ENCODE measurements at regions not wholly inside any gene's neighbourhood (a gene's known extent, or its start where the extent isn't known, plus 50 kb on each side); places are given as distances from the start of the nearest gene placed in this dataset.

GRCh38 chr1:57982852-57983251, 559.0 kb upstream of the DAB1 start:
- Histone ChIP-seq H3K4me2 (ENCODE audit: insufficient read depth, low read length) (no peak overlapping the region), H3K4me3 (ENCODE audit: low read depth in 1 of 2, low read length in 2 of 2) (no peak overlapping the region), H3K27ac (ENCODE audit: low read length) (no peak overlapping the region), H3K79me2 (ENCODE audit: insufficient read depth, low read length) (no peaks in the 10 kb centered on the region), H3K9me3 (ENCODE audit: insufficient read depth, low read length, severe bottlenecking) (no peaks in the 10 kb centered on the region), H3K36me3 (ENCODE audit: insufficient read depth, low read length) (no peaks in the 10 kb centered on the region), H2AFZ (ENCODE audit: low read depth, low read length) (no peak overlapping the region), H3K9ac (ENCODE audit: low read depth, low read length) (no peak overlapping the region), H3K27me3 (ENCODE audit: insufficient read depth, low read length, poor library complexity) (peaks cover 7% of the 10 kb centered on the region), H3K4me1 (ENCODE audit: insufficient read depth, low read length) (no peaks in the 10 kb centered on the region), H4K20me1 (ENCODE audit: insufficient read depth, low read length) (no peaks in the 10 kb centered on the region)
- ATAC-seq (ENCODE audit: insufficient read depth, low read depth) (no peak), DNase-seq (no peak)
- TF ChIP-seq CTCF (IDR thresholded peaks at IDR 0.05; ENCODE audit: borderline replicate concordance, extremely low read depth, low read length, poor library complexity, severe bottlenecking) (no peak), EZH2 (IDR thresholded peaks at IDR 0.05; ENCODE audit: borderline replicate concordance, low read depth, low read length, severe bottlenecking) (no peak)

DNA sequence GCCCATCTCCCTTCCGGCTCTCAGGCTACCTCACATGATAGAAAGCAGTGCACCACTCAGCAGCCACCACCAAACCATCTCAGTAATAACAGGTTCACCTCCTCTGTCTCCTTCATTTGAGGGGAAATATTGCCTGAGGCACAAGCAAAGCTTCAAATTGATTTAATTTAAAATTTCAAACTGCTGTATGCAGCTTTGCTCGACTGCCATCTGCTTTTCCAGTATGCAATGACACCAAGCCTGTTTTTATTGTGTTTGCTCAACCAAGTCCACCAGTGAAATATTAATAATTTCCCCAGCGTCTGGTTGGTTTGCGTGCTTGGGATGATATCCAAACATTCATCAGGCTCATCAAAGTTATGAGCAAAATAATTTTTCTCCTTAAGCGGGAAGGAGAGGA, 552.4 kb upstream of the DAB1 start:
- no peaks in the 10 kb centered on the region for H3K9me3 ChIP-seq (ENCODE audit: insufficient read depth, low read length, severe bottlenecking)
- H3K9ac ChIP-seq (ENCODE audit: low read depth, low read length), result no peak overlapping the region
- H3K36me3 ChIP-seq (ENCODE audit: insufficient read depth, low read length), result no peaks in the 10 kb centered on the region
- peaks cover 4% of the 10 kb centered on the region for H3K27me3 ChIP-seq (ENCODE audit: insufficient read depth, low read length, poor library complexity)
- ATAC-seq (ENCODE audit: insufficient read depth, low read depth) (no peak), DNase-seq (no peak)
- H3K27ac ChIP-seq (ENCODE audit: low read length), result no peak overlapping the region
- H2AFZ ChIP-seq (ENCODE audit: low read depth, low read length), result no peak overlapping the region
- TF ChIP-seq CTCF (IDR thresholded peaks at IDR 0.05; ENCODE audit: borderline replicate concordance, extremely low read depth, low read length, poor library complexity, severe bottlenecking) (no peak), EZH2 (IDR thresholded peaks at IDR 0.05; ENCODE audit: borderline replicate concordance, low read depth, low read length, severe bottlenecking) (no peak)
- H3K4me2 ChIP-seq (ENCODE audit: insufficient read depth, low read length), result no peak overlapping the region
- no peaks in the 10 kb centered on the region for H3K4me1 ChIP-seq (ENCODE audit: insufficient read depth, low read length)
- H3K4me3 ChIP-seq (ENCODE audit: low read depth in 1 of 2, low read length in 2 of 2), result no peak overlapping the region
- no peaks in the 10 kb centered on the region for H4K20me1 ChIP-seq (ENCODE audit: insufficient read depth, low read length)
- H3K79me2 ChIP-seq (ENCODE audit: insufficient read depth, low read length), result no peaks in the 10 kb centered on the region

DNA sequence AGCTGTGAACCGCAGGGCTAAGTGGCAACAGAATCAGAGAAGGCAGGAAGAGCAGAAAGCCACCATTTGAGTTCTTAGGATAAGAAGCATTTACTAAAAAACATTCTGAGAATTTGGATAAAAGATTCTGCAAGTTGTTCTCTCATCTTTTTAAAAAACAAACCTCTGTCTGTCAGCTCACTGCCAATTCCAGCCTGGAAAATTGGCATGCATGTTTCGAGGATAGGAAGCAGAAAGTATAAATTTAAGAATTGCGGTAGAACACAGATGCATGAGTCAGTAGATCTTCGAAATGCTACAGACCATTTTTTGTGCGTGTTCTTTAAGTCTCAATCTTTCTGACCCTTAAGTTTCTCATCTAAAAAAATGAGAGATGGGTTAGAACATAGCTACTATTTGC, 544.5 kb upstream of the DAB1 start:
- Histone ChIP-seq H3K79me2 (ENCODE audit: insufficient read depth, low read length) (no peaks in the 10 kb centered on the region), H4K20me1 (ENCODE audit: insufficient read depth, low read length) (no peaks in the 10 kb centered on the region), H2AFZ (ENCODE audit: low read depth, low read length) (no peak overlapping the region), H3K4me1 (ENCODE audit: insufficient read depth, low read length) (no peaks in the 10 kb centered on the region), H3K9me3 (ENCODE audit: insufficient read depth, low read length, severe bottlenecking) (no peaks in the 10 kb centered on the region), H3K27me3 (ENCODE audit: insufficient read depth, low read length, poor library complexity) (no peaks in the 10 kb centered on the region), H3K4me2 (ENCODE audit: insufficient read depth, low read length) (no peak overlapping the region), H3K9ac (ENCODE audit: low read depth, low read length) (no peak overlapping the region), H3K36me3 (ENCODE audit: insufficient read depth, low read length) (no peaks in the 10 kb centered on the region), H3K4me3 (ENCODE audit: low read depth in 1 of 2, low read length in 2 of 2) (no peak overlapping the region), H3K27ac (ENCODE audit: low read length) (no peak overlapping the region)
- TF ChIP-seq CTCF (IDR thresholded peaks at IDR 0.05; ENCODE audit: borderline replicate concordance, extremely low read depth, low read length, poor library complexity, severe bottlenecking) (no peak), EZH2 (IDR thresholded peaks at IDR 0.05; ENCODE audit: borderline replicate concordance, low read depth, low read length, severe bottlenecking) (no peak)
- DNase-seq (no peak), ATAC-seq (ENCODE audit: insufficient read depth, low read depth) (no peak)

Data from DND-41 (cell line).